Naive B cell (primary cell): ENCODE measurements at regions not wholly inside any gene's neighbourhood (a gene's known extent, or its start where the extent isn't known, plus 50 kb on each side); places are given as distances from the start of the nearest gene placed in this dataset.

Experiments used
- ATAC-seq, 2 donors: fragments of 150-1000 bp; cut with Tn5 transposase; 2 replicates each; pipeline ENCODE4 v1.10.0; 2021; ENCODE audit warnings: low read depth in 2 of 2, mild to moderate bottlenecking in 2 of 2, moderate library complexity in 2 of 2
- DNase-seq: peaks from one replicate; pipeline ENCODE4 v3.0.0; 2022
- H3K27ac Mint-ChIP-seq, 6 donors: one replicate each; pipeline ENCODE4 v1.8.0; 2020 to 2022; ENCODE audit warnings: mild to moderate bottlenecking in 6 of 6, mixed read lengths in 6 of 6, moderate library complexity in 5 of 6, inconsistent platforms in 2 of 6
- H3K27me3 Mint-ChIP-seq, 3 donors: one replicate each; pipeline ENCODE4 v1.8.0; 2021 to 2022; ENCODE audit warnings: mixed read lengths in 3 of 3, mild to moderate bottlenecking in 1 of 3
- H3K36me3 Mint-ChIP-seq, 2 donors: one replicate each; pipeline ENCODE4 v1.8.0; 2020 to 2022; ENCODE audit warnings: mixed read lengths in 2 of 2, inconsistent platforms in 1 of 2, mild to moderate bottlenecking in 1 of 2
- H3K4me1 Mint-ChIP-seq, 3 donors: one replicate each; pipeline ENCODE4 v1.8.0; 2020 to 2022; ENCODE audit warnings: mixed read lengths in 3 of 3, inconsistent platforms in 1 of 3, mild to moderate bottlenecking in 1 of 3, moderate library complexity in 1 of 3
- H3K4me3 Mint-ChIP-seq, 8 donors: one replicate each; pipeline ENCODE4 v1.8.0; 2020 to 2022; ENCODE audit warnings: mild to moderate bottlenecking in 8 of 8, mixed read lengths in 8 of 8, moderate library complexity in 8 of 8, inconsistent platforms in 2 of 8
- H3K9me3 Mint-ChIP-seq, 7 donors: one replicate each; pipeline ENCODE4 v1.8.0; 2020 to 2022; ENCODE audit warnings: mixed read lengths in 7 of 7, mild to moderate bottlenecking in 5 of 7, inconsistent platforms in 2 of 7, moderate library complexity in 1 of 7

- no peak overlapping the region for H3K4me3 Mint-ChIP-seq
Measured at GRCh38 chr4:119794113-119794512, 165.5 kb upstream of the PDE5A start.

GRCh38 chr4:119788349-119789266 lies 160.0 kb upstream of the PDE5A start:
- ATAC-seq (no peak), DNase-seq (no peak)
- Mint-ChIP-seq H3K36me3 (no peaks in the 10 kb centered on the region), H3K4me3 (no peak overlapping the region), H3K9me3 (peaks cover 0 to 10% (median 8%) of the 10 kb centered on the region in 7 donors), H3K27me3 (peaks cover 0 to 7% (median 4%) of the 10 kb centered on the region in 3 donors), H3K4me1 (no peaks in the 10 kb centered on the region), H3K27ac (no peak overlapping the region)

More at GRCh38 chr4:119794113-119794512, 165.5 kb upstream of the PDE5A start:
- Mint-ChIP-seq H3K36me3 (no peaks in the 10 kb centered on the region), H3K9me3 (peaks cover 0 to 4% (median 0%) of the 10 kb centered on the region in 7 donors), H3K27ac (no peak overlapping the region), H3K4me1 (no peaks in the 10 kb centered on the region), H3K27me3 (peaks cover 0 to 4% (median 0%) of the 10 kb centered on the region in 3 donors)
- no peak for ATAC-seq
- DNase-seq = no peak

GRCh38 chr4:119785963-119786362 lies 157.4 kb upstream of the PDE5A start:
- H3K36me3 Mint-ChIP-seq = no peaks in the 10 kb centered on the region
- H3K4me3 Mint-ChIP-seq = no peak overlapping the region
- no peak overlapping the region for H3K27ac Mint-ChIP-seq
- no peak for DNase-seq
- no peaks in the 10 kb centered on the region for H3K4me1 Mint-ChIP-seq
- ATAC-seq = no peak
- H3K9me3 Mint-ChIP-seq = peaks cover 0 to 11% (median 9%) of the 10 kb centered on the region in 7 donors
- peaks cover 0 to 7% (median 3%) of the 10 kb centered on the region in 3 donors for H3K27me3 Mint-ChIP-seq

- DNase-seq = no peak
Measured at GRCh38 chr4:119783189-119783983, 154.8 kb upstream of the PDE5A start.

GRCh38 chr4:119781044-119781443 lies 152.4 kb upstream of the PDE5A start:
- Mint-ChIP-seq H3K27ac (no peak overlapping the region), H3K4me3 (no peak overlapping the region), H3K4me1 (no peaks in the 10 kb centered on the region), H3K36me3 (no peaks in the 10 kb centered on the region), H3K9me3 (peaks cover 0 to 11% (median 8%) of the 10 kb centered on the region in 7 donors), H3K27me3 (no peaks in the 10 kb centered on the region)
- no peak for ATAC-seq
- no peak for DNase-seq

More at GRCh38 chr4:119783189-119783983, 154.8 kb upstream of the PDE5A start:
- Mint-ChIP-seq H3K4me3 (no peak overlapping the region), H3K4me1 (no peaks in the 10 kb centered on the region), H3K9me3 (peaks cover 0 to 11% (median 8%) of the 10 kb centered on the region in 7 donors), H3K36me3 (no peaks in the 10 kb centered on the region), H3K27me3 (peaks cover 0 to 1% (median 0%) of the 10 kb centered on the region in 3 donors), H3K27ac (no peak overlapping the region)
- ATAC-seq = no peak

GRCh38 chr4:119774840-119775239 lies 146.2 kb upstream of the PDE5A start:
- Mint-ChIP-seq H3K27ac (no peak overlapping the region), H3K4me3 (no peak overlapping the region), H3K4me1 (no peaks in the 10 kb centered on the region), H3K27me3 (no peaks in the 10 kb centered on the region), H3K9me3 (peaks cover 0 to 3% (median 0%) of the 10 kb centered on the region in 7 donors), H3K36me3 (no peaks in the 10 kb centered on the region)
- DNase-seq = no peak
- ATAC-seq = no peak

- H3K36me3 Mint-ChIP-seq = no peaks in the 10 kb centered on the region
- H3K4me3 Mint-ChIP-seq = no peak overlapping the region
- no peaks in the 10 kb centered on the region for H3K4me1 Mint-ChIP-seq
- no peak for ATAC-seq
- peaks cover 0 to 3% (median 0%) of the 10 kb centered on the region in 7 donors for H3K9me3 Mint-ChIP-seq
- no peak for DNase-seq
- no peaks in the 10 kb centered on the region for H3K27me3 Mint-ChIP-seq
- H3K27ac Mint-ChIP-seq = no peak overlapping the region
Measured at GRCh38 chr4:119765951-119766350, 137.3 kb upstream of the PDE5A start.

GRCh38 chr4:119765469-119765868 lies 136.9 kb upstream of the PDE5A start:
- no peaks in the 10 kb centered on the region for H3K27me3 Mint-ChIP-seq
- H3K4me1 Mint-ChIP-seq = no peaks in the 10 kb centered on the region
- no peaks in the 10 kb centered on the region for H3K36me3 Mint-ChIP-seq
- peaks cover 0 to 3% (median 0%) of the 10 kb centered on the region in 7 donors for H3K9me3 Mint-ChIP-seq
- DNase-seq (no peak), ATAC-seq (no peak)
- no peak overlapping the region for H3K4me3 Mint-ChIP-seq
- H3K27ac Mint-ChIP-seq = no peak overlapping the region

- no peak for ATAC-seq
- Mint-ChIP-seq H3K4me1 (no peaks in the 10 kb centered on the region), H3K36me3 (no peaks in the 10 kb centered on the region), H3K27ac (no peak overlapping the region), H3K4me3 (no peak overlapping the region), H3K9me3 (peaks cover 0 to 3% (median 0%) of the 10 kb centered on the region in 7 donors), H3K27me3 (no peaks in the 10 kb centered on the region)
- no peak for DNase-seq
Measured at GRCh38 chr4:119763386-119763785, 134.8 kb upstream of the PDE5A start.

- Mint-ChIP-seq H3K27ac (no peak overlapping the region), H3K9me3 (peaks cover 0 to 1% (median 0%) of the 10 kb centered on the region in 7 donors), H3K4me3 (no peak overlapping the region), H3K4me1 (no peaks in the 10 kb centered on the region), H3K36me3 (no peaks in the 10 kb centered on the region), H3K27me3 (no peaks in the 10 kb centered on the region)
- ATAC-seq (no peak), DNase-seq (no peak)
Measured at GRCh38 chr4:119755599-119755998, 127.0 kb upstream of the PDE5A start.

GRCh38 chr4:119752936-119753335 lies 124.3 kb upstream of the PDE5A start:
- no peak overlapping the region for H3K4me3 Mint-ChIP-seq
- no peaks in the 10 kb centered on the region for H3K4me1 Mint-ChIP-seq

GRCh38 chr4:119750771-119751170 lies 122.2 kb upstream of the PDE5A start:
- Mint-ChIP-seq H3K9me3 (no peaks in the 10 kb centered on the region), H3K4me3 (no peak overlapping the region), H3K36me3 (no peaks in the 10 kb centered on the region), H3K27ac (peak overlapping the region in 1 of 6 donors; percentile 45), H3K4me1 (no peaks in the 10 kb centered on the region), H3K27me3 (peaks cover 0 to 4% (median 0%) of the 10 kb centered on the region in 3 donors)
- DNase-seq = no peak
- ATAC-seq = no peak

More at GRCh38 chr4:119752936-119753335, 124.3 kb upstream of the PDE5A start:
- H3K36me3 Mint-ChIP-seq = no peaks in the 10 kb centered on the region
- DNase-seq = no peak
- peaks cover 0 to 4% (median 0%) of the 10 kb centered on the region in 3 donors for H3K27me3 Mint-ChIP-seq
- H3K27ac Mint-ChIP-seq = no peak overlapping the region
- no peaks in the 10 kb centered on the region for H3K9me3 Mint-ChIP-seq
- ATAC-seq = no peak

- no peak overlapping the region for H3K4me3 Mint-ChIP-seq
- H3K36me3 Mint-ChIP-seq = no peaks in the 10 kb centered on the region
- peaks cover 0 to 4% (median 0%) of the 10 kb centered on the region in 3 donors for H3K27me3 Mint-ChIP-seq
- no peaks in the 10 kb centered on the region for H3K9me3 Mint-ChIP-seq
- ATAC-seq = no peak
- no peak for DNase-seq
- H3K4me1 Mint-ChIP-seq = no peaks in the 10 kb centered on the region
- H3K27ac Mint-ChIP-seq = no peak overlapping the region
Measured at GRCh38 chr4:119750048-119750447, 121.4 kb upstream of the PDE5A start.
